HEK293 (cell line): ENCODE measurements at regions not wholly inside any gene's neighbourhood (a gene's known extent, or its start where the extent isn't known, plus 50 kb on each side); places are given as distances from the start of the nearest gene placed in this dataset.

Experiments
- CTCF ChIA-PET: fragments of 350-600 bp; formaldehyde crosslinking; extraction: SDS; loops from one replicate; lab custom pipeline; 2021; ENCODE audit warnings: antibody characterized with exemption; lab: Yijun Ruan, JAX
- POLR2A ChIA-PET: fragments of 300-600 bp; formaldehyde crosslinking; extraction: SDS; loops from one replicate; lab custom pipeline; 2020; ENCODE audit warnings: antibody characterized with exemption, inconsistent platforms; lab: Yijun Ruan, JAX
- H3K27ac ChIP-seq: fragments of 200-500 bp; sonication (Bioruptor generic); 2 replicates; pipeline ENCODE4 v1.5.1; 2014; ENCODE audit warnings: low read depth, low read length, control low read depth, inconsistent platforms; ENCODE audit errors: extremely low read depth
- H3K36me3 ChIP-seq, 2 experiments: fragments of 200-500 bp in 1 of 2; sonication (Bioruptor generic) in 1 of 2; 1 replicate in 1 of 2; 2 replicates in 1 of 2; pipeline ENCODE4 v1.5.1; 2014 to 2017; ENCODE audit warnings: inconsistent platforms in 2 of 2, low read length in 2 of 2; ENCODE audit not compliant: control insufficient read depth in 2 of 2, insufficient read depth in 1 of 2
- H3K4me1 ChIP-seq: fragments of 200-500 bp; sonication (Bioruptor generic); 2 replicates; pipeline ENCODE4 v1.5.1; 2014; ENCODE audit warnings: mild to moderate bottlenecking, low read length, inconsistent platforms; ENCODE audit not compliant: control insufficient read depth, insufficient read depth
- H3K4me3 ChIP-seq: 2 replicates; pipeline ENCODE4 v1.5.1; 2011; ENCODE audit warnings: low read depth, mild to moderate bottlenecking, control low read depth, low read length, moderate library complexity
- H3K9me3 ChIP-seq: fragments of 200-500 bp; sonication (Bioruptor generic); 2 replicates; pipeline ENCODE4 v1.5.1; 2014; ENCODE audit warnings: low read depth, low read length, inconsistent platforms; ENCODE audit not compliant: control insufficient read depth, insufficient read depth
- BCL11A ChIP-seq: fragments of 450-650 bp; formaldehyde crosslinking; IDR thresholded peaks from 2 replicates; pipeline ENCODE4 v1.5.1; 2016; ENCODE audit warnings: low read depth, missing biosample characterization, missing genetic modification characterization
- EGR2 ChIP-seq: fragments of 450-650 bp; formaldehyde crosslinking; IDR thresholded peaks from 2 replicates; pipeline ENCODE4 v1.5.1; 2016; ENCODE audit warnings: low read depth, missing biosample characterization, missing genetic modification characterization
- FEZF1 ChIP-seq: fragments of 450-650 bp; formaldehyde crosslinking; IDR thresholded peaks from 2 replicates; pipeline ENCODE4 v1.5.1; 2016; ENCODE audit warnings: missing biosample characterization, missing genetic modification characterization
- KLF16 ChIP-seq: fragments of 450-650 bp; formaldehyde crosslinking; IDR thresholded peaks from 2 replicates; pipeline ENCODE4 v1.5.1; 2017; ENCODE audit warnings: missing biosample characterization, missing genetic modification characterization
- KLF7 ChIP-seq: fragments of 450-650 bp; formaldehyde crosslinking; IDR thresholded peaks from 2 replicates; pipeline ENCODE4 v1.5.1; 2016; ENCODE audit warnings: missing biosample characterization, missing genetic modification characterization, borderline replicate concordance
- KLF8 ChIP-seq: fragments of 450-650 bp; formaldehyde crosslinking; IDR thresholded peaks from 2 replicates; pipeline ENCODE4 v1.5.1; 2016; ENCODE audit warnings: missing biosample characterization, missing genetic modification characterization
- MYNN ChIP-seq: fragments of 450-650 bp; formaldehyde crosslinking; IDR thresholded peaks from 2 replicates; pipeline ENCODE4 v1.5.1; 2016; ENCODE audit warnings: missing biosample characterization, missing genetic modification characterization, borderline replicate concordance
- SP3 ChIP-seq: fragments of 450-650 bp; formaldehyde crosslinking; IDR thresholded peaks from 2 replicates; pipeline ENCODE4 v1.5.1; 2016; ENCODE audit warnings: missing biosample characterization, missing genetic modification characterization
- ZFP3 ChIP-seq: fragments of 450-650 bp; formaldehyde crosslinking; IDR thresholded peaks from 2 replicates; pipeline ENCODE4 v1.5.1; 2016; ENCODE audit warnings: low read depth, missing biosample characterization, missing genetic modification characterization
- ZNF112 ChIP-seq: fragments of 450-650 bp; formaldehyde crosslinking; IDR thresholded peaks from 2 replicates; pipeline ENCODE4 v1.5.0; 2017; ENCODE audit warnings: missing biosample characterization, missing genetic modification characterization
- ZNF169 ChIP-seq: fragments of 450-650 bp; formaldehyde crosslinking; IDR thresholded peaks from 2 replicates; pipeline ENCODE4 v1.5.1; 2016; ENCODE audit warnings: missing biosample characterization, missing genetic modification characterization
- ZNF2 ChIP-seq: fragments of 450-650 bp; formaldehyde crosslinking; IDR thresholded peaks from 2 replicates; pipeline ENCODE4 v1.5.1; 2016; ENCODE audit warnings: missing biosample characterization, missing genetic modification characterization
- ZNF292 ChIP-seq: fragments of 450-650 bp; formaldehyde crosslinking; IDR thresholded peaks from 2 replicates; pipeline ENCODE4 v1.5.1; 2016; ENCODE audit warnings: low read depth, missing biosample characterization, missing genetic modification characterization, borderline replicate concordance
- ZNF302 ChIP-seq: fragments of 450-650 bp; formaldehyde crosslinking; IDR thresholded peaks from 2 replicates; pipeline ENCODE4 v1.5.1; 2016; ENCODE audit warnings: missing biosample characterization, missing genetic modification characterization, low read depth
- ZNF311 ChIP-seq: fragments of 450-650 bp; formaldehyde crosslinking; IDR thresholded peaks from 2 replicates; pipeline ENCODE4 v1.5.1; 2017; ENCODE audit warnings: missing biosample characterization, missing genetic modification characterization, borderline replicate concordance
- ZNF394 ChIP-seq: fragments of 450-650 bp; formaldehyde crosslinking; IDR thresholded peaks from 2 replicates; pipeline ENCODE4 v1.5.1; 2016; ENCODE audit warnings: missing biosample characterization, missing genetic modification characterization, mild to moderate bottlenecking, moderate library complexity, borderline replicate concordance
- ZNF426 ChIP-seq: fragments of 450-650 bp; formaldehyde crosslinking; IDR thresholded peaks from 2 replicates; pipeline ENCODE4 v1.5.1; 2017; ENCODE audit warnings: missing biosample characterization, missing genetic modification characterization, mild to moderate bottlenecking, inconsistent platforms, moderate library complexity
- ZNF510 ChIP-seq: fragments of 450-650 bp; formaldehyde crosslinking; IDR thresholded peaks from 2 replicates; pipeline ENCODE4 v1.5.1; 2018; ENCODE audit warnings: mild to moderate bottlenecking, missing genetic modification characterization, missing biosample characterization; ENCODE audit not compliant: insufficient replicate concordance
- ZNF544 ChIP-seq: fragments of 450-650 bp; formaldehyde crosslinking; IDR thresholded peaks from 2 replicates; pipeline ENCODE4 v1.5.0; 2017; ENCODE audit warnings: missing biosample characterization, missing genetic modification characterization
- TF ChIP-seq, protein P1 (sequence below): fragments of 450-650 bp; formaldehyde crosslinking; IDR thresholded peaks from 2 replicates; pipeline ENCODE4 v1.5.1; 2016; ENCODE audit warnings: missing biosample characterization, missing genetic modification characterization
- TF ChIP-seq, protein P2 (sequence below): fragments of 450-650 bp; IDR thresholded peaks from 2 replicates; pipeline ENCODE4 v1.5.1; 2018; ENCODE audit warnings: missing biosample characterization, mild to moderate bottlenecking, missing genetic modification characterization

DNA sequence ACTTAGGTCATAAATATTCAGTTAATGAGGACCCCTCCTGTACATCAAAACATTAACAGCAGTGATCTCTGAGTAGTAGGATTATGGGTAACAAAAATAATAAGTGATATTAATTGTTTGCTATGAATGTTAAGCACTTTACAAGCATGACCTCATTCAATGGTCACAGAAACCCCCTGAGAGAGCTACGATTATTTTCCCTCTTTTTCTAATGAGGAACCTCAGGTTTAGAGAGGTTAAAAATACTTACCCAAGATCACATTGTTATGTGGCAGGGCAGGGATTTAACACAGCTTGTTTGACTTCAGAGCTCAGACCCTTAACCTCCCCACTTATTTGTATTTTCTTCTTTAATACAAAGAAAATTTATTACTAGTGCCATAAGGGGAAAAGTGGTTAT lies 228.2 kb downstream of the TBL1XR1 start:
- POLR2A ChIA-PET, result no interaction called here
- no peak overlapping the region for H3K27ac ChIP-seq
- H3K9me3 ChIP-seq, result no peaks in the 10 kb centered on the region
- no peaks in the 10 kb centered on the region for H3K36me3 ChIP-seq
- no peaks in the 10 kb centered on the region for H3K4me1 ChIP-seq
- CTCF ChIA-PET, result no interaction called here
- no peak for TF ChIP-seq ZFP3
- no peak for TF ChIP-seq FEZF1 (tag by site-specific recombination)
- no peak for TF ChIP-seq ZNF544 (tag by site-specific recombination)
- TF ChIP-seq ZNF510 (tag by site-specific recombination), result no peak
- TF ChIP-seq, protein P1, sequence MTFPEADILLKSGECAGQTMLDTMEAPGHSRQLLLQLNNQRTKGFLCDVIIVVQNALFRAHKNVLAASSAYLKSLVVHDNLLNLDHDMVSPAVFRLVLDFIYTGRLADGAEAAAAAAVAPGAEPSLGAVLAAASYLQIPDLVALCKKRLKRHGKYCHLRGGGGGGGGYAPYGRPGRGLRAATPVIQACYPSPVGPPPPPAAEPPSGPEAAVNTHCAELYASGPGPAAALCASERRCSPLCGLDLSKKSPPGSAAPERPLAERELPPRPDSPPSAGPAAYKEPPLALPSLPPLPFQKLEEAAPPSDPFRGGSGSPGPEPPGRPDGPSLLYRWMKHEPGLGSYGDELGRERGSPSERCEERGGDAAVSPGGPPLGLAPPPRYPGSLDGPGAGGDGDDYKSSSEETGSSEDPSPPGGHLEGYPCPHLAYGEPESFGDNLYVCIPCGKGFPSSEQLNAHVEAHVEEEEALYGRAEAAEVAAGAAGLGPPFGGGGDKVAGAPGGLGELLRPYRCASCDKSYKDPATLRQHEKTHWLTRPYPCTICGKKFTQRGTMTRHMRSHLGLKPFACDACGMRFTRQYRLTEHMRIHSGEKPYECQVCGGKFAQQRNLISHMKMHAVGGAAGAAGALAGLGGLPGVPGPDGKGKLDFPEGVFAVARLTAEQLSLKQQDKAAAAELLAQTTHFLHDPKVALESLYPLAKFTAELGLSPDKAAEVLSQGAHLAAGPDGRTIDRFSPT (tag by site-specific recombination), result no peak
- TF ChIP-seq KLF7, result no peak
- TF ChIP-seq KLF8 (tag by site-specific recombination), result no peak
- no peak for TF ChIP-seq ZNF169 (tag by site-specific recombination)
- TF ChIP-seq, protein P2, sequence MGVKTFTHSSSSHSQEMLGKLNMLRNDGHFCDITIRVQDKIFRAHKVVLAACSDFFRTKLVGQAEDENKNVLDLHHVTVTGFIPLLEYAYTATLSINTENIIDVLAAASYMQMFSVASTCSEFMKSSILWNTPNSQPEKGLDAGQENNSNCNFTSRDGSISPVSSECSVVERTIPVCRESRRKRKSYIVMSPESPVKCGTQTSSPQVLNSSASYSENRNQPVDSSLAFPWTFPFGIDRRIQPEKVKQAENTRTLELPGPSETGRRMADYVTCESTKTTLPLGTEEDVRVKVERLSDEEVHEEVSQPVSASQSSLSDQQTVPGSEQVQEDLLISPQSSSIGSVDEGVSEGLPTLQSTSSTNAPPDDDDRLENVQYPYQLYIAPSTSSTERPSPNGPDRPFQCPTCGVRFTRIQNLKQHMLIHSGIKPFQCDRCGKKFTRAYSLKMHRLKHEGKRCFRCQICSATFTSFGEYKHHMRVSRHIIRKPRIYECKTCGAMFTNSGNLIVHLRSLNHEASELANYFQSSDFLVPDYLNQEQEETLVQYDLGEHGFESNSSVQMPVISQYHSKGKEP (tag by site-specific recombination), result no peak
- no peak for TF ChIP-seq ZNF302 (tag by site-specific recombination)
- no peak for TF ChIP-seq ZNF112 (tag by site-specific recombination)
- no peak for TF ChIP-seq MYNN (tag by site-specific recombination)
- no peak for TF ChIP-seq ZNF311
- TF ChIP-seq BCL11A, result no peak
- no peak for TF ChIP-seq ZNF2
- no peak for TF ChIP-seq ZNF394 (tag by site-specific recombination)
- no peak for TF ChIP-seq ZNF426 (tag by site-specific recombination)
- TF ChIP-seq, all 188 proteins: peak for 0
- no peak overlapping the region for H3K4me3 ChIP-seq

DNA sequence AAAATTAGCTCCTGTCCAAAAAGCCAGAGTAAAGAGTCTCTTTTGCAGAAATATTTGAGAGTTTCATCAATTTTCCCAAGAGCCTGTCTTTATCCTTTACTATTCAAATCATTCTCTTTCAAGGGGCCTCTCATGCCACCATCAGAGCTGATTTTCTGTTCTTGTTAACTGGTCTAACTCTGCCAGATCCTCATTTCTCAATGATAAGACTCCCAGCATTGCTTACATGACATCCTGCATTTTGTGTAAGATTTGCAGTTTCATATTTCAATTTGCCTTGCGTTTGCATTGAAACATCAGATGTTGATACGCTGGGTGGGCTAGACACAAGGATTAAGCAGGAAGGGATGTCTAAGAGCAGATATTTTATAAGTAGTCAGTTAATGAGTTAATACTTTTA lies 228.7 kb downstream of the TBL1XR1 start:
- Histone ChIP-seq H3K9me3 (no peaks in the 10 kb centered on the region), H3K27ac (no peak overlapping the region), H3K4me1 (no peaks in the 10 kb centered on the region), H3K4me3 (no peak overlapping the region), H3K36me3 (no peaks in the 10 kb centered on the region)
- no peak for TF ChIP-seq ZNF292 (tag by site-specific recombination)
- no peak for TF ChIP-seq EGR2 (tag by site-specific recombination)
- TF ChIP-seq SP3 (tag by site-specific recombination), result no peak
- CTCF ChIA-PET, result no interaction called here
- POLR2A ChIA-PET, result no interaction called here

DNA sequence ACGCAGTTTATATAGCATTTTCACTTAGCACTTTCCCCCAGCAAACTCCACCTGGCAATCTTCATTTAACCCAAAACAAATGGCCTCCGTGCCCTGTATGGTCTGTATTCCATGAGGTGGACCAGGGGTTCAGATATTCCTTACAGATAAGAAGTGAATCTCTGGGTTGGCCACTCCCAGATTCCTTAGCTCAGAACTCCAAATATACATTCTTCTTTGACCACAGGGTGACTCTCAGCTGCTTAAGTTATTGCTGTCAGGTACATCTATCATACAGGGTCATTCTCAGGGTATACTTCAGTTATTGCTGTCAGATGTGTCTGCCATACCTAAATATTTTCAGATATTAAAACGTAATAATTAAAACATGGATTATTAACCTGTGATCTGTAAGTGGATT lies 229.8 kb downstream of the TBL1XR1 start:
- CTCF ChIA-PET, result no interaction called here
- Histone ChIP-seq H3K4me1 (no peaks in the 10 kb centered on the region), H3K9me3 (no peaks in the 10 kb centered on the region), H3K27ac (no peak overlapping the region), H3K4me3 (no peak overlapping the region)
- no peak for TF ChIP-seq KLF16 (tag by site-specific recombination)
- TF ChIP-seq, all 188 proteins: peak for 0
- H3K36me3 ChIP-seq, result no peaks in the 10 kb centered on the region
- POLR2A ChIA-PET, result interaction anchor here (0.6 kb wide), 1 partner anchor 230 kb away, joined by 3 read pairs; the partner anchor contains the start of gene TBL1XR1
